DMS53 treated with DMSO at 0.1 percent for 48 hours (cell line): ENCODE measurements at regions not wholly inside any gene's neighbourhood (a gene's known extent, or its start where the extent isn't known, plus 50 kb on each side); places are given as distances from the start of the nearest gene placed in this dataset.
"Not testable (repeated sequence)": the region's sequence is repeated elsewhere in the genome, so short reads cannot be mapped to it uniquely, and the experiment has no call there.

ENCODE experiments used
- DNase-seq: peaks from one replicate; lab custom pipeline; 2025; ENCODE audit not compliant: unreplicated experiment; lab: John Stamatoyannopoulos, UW

DNA sequence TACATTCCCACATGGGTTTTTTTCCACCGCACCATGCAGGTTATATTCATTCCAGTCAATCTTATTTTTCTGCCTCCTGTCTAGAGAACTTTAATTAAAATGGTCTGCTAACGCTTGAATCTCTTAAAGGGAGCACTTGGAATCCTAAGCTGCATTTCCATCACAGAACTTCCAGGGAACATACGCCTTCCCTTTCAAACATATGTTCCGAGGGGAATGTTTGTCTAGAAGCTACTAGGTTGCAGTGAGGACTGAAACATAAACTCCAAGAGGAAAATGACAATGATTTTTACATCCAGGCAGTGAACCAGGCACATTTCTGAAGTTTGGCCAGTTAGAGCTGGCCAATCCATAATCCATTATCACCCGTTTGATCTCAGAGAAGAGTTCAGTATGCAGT lies 375.5 kb upstream of the NRP1 start:
- no peak for DNase-seq

- no peak for DNase-seq
Measured at GRCh38 chr10:33709008-33709753, 374.7 kb upstream of the NRP1 start.

- DNase-seq: no peak
Measured at GRCh38 chr10:33708561-33708960, 374.1 kb upstream of the NRP1 start.

GRCh38 chr10:33706746-33707145 lies 372.3 kb upstream of the NRP1 start:
- DNase-seq: no peak

DNA sequence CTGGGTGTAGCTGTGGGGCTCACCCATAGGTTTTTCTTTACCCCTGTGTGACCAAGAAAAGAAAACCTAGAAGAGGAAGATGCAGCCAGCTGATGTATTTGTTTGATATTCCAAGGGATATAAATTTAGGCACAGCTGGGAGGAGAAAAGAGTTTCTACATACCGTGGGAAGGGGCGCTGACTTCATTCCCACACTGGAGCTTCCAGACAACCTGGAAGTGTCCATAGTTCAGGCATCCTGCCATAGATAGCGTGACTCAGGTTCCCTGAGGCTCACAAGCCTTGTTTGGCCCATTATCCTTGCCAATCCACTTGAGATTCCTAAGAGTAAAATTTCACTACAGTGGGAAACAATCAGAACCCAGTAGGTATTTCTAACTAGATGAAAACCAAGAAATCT lies 371.7 kb upstream of the NRP1 start:
- no peak for DNase-seq

DNA sequence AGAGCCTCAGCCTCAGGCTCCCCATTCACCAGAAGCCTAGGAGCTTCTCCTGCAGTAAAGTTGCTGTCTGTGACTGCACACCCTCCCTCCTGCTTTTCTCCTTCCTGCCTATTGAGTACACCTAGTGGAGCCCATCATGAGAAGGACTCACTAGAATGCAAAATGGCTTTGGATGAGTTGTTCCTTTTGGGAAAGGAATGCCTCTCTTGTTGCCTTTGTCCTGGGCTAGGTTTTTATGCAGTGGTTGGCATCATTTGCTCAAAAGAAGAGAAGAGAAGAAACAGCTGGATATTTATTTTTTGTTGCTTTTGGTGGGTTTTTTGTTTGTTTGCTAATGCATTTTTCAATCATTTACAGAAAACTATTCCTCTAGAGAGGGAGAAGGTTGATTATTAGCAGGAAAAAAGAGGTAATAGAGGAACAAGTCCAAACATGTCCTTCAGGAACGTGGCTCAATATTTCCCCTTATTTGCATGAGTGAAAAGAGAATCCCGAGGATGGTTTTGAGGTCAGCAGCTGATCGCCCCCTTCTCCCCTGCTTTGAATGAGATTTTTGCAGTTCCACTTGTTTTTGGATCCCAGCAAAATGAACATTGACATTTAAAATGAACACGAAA lies 369.9 kb upstream of the NRP1 start:
- no peak for DNase-seq

GRCh38 chr10:33703501-33704213 lies 369.2 kb upstream of the NRP1 start:
- DNase-seq: no peak

DNA sequence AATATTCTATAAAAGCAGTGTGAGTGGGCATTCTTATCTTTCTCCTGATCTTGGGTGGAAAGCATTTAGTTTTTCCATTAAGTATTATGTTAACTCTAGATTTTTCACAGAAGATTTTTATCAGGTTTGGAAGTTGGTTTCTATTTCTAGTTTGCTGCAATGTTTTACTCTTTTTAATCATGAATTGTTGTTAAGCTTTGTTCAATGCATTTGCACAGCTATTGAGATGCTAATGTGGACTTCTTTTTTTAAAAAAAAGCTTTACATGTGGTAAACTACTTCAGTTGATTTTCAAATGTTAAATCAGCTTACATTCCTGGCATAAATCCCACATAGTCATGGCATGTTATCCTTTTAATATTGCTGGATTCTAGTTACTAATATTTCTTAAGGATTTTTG lies 363.6 kb upstream of the NRP1 start:
- no peak for DNase-seq

GRCh38 chr10:33697016-33697415 lies 362.5 kb upstream of the NRP1 start:
- DNase-seq: no peak

DNA sequence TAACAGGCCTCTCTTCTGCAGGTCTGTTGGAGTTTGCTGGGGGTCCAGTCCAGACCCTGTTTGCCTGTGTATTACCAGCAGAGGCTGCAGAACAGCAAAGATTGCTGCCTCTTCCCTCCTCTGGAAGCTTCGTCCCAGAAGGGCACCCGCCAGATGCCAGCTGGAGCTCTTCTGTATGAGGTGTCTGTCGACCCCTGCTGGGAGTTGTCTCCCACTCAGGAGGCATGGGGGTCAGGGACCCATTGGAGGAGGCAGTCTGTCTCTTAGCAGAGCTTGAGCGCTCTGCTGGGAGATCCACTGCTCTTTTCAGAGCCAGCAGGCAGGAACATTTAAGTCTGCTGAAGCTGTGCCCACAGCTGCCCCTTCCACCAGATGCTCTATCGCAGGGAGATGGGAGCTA lies 361.1 kb upstream of the NRP1 start:
- DNase-seq: no peak

GRCh38 chr10:33690536-33690935 lies 356.1 kb upstream of the NRP1 start:
- not testable (repeated sequence) for DNase-seq

GRCh38 chr10:33688506-33688905 lies 354.0 kb upstream of the NRP1 start:
- DNase-seq: no peak

DNA sequence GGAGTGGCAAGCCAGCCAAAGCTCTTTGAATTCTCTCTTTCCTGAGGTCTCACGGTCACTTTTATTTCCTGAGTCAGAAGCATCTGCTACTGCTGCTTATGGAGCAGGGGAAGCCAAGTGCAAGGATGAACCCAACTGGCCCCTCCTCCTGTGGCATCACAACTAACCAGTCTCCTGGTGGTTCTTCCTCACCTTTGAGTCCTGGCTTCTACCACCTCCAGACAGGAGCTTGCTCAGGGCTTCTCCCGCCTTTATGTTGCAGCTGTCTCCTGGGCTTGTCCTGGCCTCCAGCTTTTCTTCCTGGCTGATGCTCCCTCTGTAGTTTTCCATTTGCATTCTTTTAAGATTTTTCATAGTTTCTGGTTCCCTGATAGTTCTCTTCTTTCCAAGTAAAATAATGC lies 349.7 kb upstream of the NRP1 start:
- no peak for DNase-seq

DNA sequence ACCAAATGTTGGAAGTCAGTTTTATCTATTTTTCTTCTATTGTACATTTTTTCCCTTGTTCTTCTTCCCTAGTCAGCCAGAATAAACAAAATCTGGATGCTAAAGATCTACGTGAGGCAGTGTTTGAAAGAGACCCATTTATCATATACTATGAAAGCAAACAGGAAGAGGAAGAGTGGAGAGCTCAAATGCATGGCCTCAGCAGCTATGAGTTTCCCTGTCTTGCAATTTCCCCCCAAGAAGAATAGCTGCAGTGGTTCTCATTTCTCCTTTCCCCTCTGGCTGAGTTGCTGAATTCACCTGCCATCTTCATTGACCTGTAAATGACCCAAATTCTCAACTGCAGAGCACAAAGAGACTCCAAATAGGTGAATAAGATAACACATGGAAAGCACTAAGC lies 347.1 kb upstream of the NRP1 start:
- no peak for DNase-seq

DNA sequence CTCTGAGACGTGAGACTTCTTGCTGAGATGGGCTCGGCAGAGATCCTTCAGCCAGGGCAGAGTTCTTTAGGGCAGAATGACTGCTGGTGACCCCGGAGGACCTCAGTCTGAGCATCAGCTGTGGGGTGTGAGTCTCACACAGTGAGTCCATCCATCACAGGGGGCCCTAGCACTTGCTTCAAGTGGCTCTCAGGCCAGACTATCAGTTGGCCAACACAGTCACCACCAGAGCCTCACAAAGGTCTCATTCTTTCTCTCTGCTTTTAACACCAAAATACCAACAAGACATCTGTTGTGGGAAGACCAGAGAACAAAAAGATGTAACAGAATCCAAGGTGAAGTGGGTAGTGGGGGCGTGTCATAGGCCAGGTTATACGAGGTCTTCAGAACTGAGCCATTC lies 345.6 kb upstream of the NRP1 start:
- no peak for DNase-seq

DNA sequence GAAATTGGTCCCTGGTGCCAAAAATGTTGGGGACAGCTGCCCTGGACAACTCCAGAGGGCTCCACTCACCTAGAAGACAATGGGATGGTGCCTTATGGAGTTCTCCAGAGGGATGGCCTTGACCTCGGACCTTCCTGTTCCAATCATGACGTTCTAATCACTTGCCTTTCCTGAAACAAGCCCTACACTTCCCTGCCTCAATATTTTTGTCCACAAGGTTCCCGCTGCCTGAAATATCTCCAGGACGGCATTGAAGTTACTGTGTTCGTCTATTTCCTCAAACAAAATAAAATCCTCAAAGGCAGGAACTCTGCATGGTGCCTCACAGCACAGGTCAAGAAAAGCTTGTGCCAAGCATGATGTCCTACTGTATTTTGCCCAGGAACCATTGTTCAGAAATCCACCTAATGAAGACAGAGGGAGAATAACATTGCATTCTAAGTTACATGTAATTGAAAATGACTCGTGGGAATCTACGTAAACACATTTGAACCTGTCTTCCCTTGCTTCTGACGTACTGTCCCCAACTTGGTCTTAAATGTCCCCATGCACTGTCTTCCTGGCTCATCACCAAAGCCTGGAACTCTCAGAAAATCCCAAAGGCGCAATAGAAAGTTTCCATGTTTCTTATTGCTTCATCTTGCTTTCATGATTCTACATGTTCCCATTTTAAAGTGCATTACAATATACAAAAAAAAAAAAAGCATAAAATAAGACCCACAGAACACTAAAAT lies 342.3 kb upstream of the NRP1 start:
- no peak for DNase-seq

DNA sequence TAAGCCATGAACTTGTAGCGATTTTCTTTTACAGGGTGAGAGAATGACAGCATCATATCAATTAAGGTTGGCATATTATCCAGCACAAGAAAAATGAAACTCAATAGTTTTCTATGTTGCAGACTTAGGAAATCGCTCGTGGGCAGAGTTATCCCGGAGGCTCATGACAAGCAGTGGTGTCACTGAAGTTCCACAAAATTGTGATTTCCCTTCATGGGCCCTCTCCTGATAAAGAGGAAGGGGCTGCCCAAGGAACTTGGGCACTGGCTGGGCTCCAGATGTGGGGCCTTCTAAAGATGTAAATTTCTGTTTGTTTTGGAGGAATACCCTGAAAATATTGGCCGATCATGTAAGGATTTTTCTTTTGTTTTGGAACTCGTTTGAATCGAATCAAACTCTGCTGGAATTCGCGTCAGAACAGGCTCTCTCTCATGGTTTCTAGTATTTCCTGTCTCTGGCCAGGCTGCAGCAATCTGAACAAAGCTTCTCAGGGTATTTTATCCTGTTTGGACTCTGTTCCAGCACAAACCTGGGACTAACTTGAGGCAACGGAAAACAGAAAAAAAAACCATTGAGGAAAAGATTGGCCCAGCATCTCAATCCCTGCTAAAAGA lies 340.6 kb upstream of the NRP1 start:
- no peak for DNase-seq

GRCh38 chr10:33674491-33674890 lies 340.0 kb upstream of the NRP1 start:
- no peak for DNase-seq

DNA sequence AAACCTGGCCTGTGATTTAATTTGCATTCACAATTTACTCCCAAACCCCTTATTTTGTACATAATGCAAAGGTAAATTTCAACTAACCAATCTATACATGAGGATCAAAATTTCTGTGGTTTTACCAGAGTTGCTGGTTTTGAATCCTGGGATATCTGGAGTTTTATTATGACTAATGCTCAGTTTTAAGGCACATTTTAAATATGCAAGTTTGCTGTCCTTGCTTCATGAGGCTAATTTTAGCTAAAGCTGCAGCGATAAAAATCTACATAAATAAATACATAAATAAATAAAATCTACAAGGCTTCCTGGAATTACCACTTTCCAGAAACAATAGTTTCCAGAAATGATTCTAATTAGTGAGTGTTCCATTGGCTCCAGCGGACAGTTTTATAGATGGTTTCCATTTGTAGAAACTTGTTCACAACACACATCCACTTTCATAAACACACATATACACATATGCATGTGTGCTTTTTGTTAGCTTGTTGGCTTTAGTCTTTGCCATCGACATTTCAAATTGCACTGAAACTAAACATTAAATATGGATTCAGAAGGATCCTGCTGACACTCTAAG lies 339.5 kb upstream of the NRP1 start:
- DNase-seq: no peak

GRCh38 chr10:33669904-33670303 lies 335.4 kb upstream of the NRP1 start:
- DNase-seq: no peak
